Esophagus mucosa (tissue), 1 donor: ENCODE measurements at regions not wholly inside any gene's neighbourhood (a gene's known extent, or its start where the extent isn't known, plus 50 kb on each side); places are given as distances from the start of the nearest gene placed in this dataset.
"Not testable (repeated sequence)": the region's sequence is repeated elsewhere in the genome, so short reads cannot be mapped to it uniquely, and the experiment has no call there.

Experiments
- ATAC-seq: fragments of 200-7000 bp; cut with Tn5 transposase; one replicate; pipeline ENCODE4 v1.9.1; 2020
- donor health status: DM: yes; HTN: yes; CAD: no.

- ATAC-seq: no peak
Observed at GRCh38 chr5:89712134-89712700, 697.3 kb downstream of the CETN3 start.

- no peak for ATAC-seq
Observed at GRCh38 chr5:89711526-89711925, 698.0 kb downstream of the CETN3 start.

- no peak for ATAC-seq
Observed at GRCh38 chr5:89710006-89710405, 699.5 kb downstream of the CETN3 start.

- ATAC-seq: no peak
Observed at GRCh38 chr5:89707891-89708290, 701.7 kb downstream of the CETN3 start.

GRCh38 chr5:89706731-89707130 is 702.8 kb downstream of the CETN3 start:
- ATAC-seq: no peak

GRCh38 chr5:89703817-89704216 is 705.7 kb downstream of the CETN3 start:
- no peak for ATAC-seq

GRCh38 chr5:89698028-89698427 is 711.5 kb downstream of the CETN3 start:
- no peak for ATAC-seq

GRCh38 chr5:89697581-89697980 is 712.0 kb downstream of the CETN3 start:
- no peak for ATAC-seq

- ATAC-seq: no peak
Observed at GRCh38 chr5:89695371-89695770, 714.2 kb downstream of the CETN3 start.

GRCh38 chr5:89694026-89694550 is 715.5 kb downstream of the CETN3 start:
- ATAC-seq: no peak

GRCh38 chr5:89690331-89690730 is 719.2 kb downstream of the CETN3 start:
- ATAC-seq: no peak

- ATAC-seq: no peak
Observed at GRCh38 chr5:89686081-89686765, 723.3 kb downstream of the CETN3 start.

GRCh38 chr5:89676634-89677033 is 732.9 kb downstream of the CETN3 start:
- no peak for ATAC-seq

GRCh38 chr5:89673019-89673418 is 736.5 kb downstream of the CETN3 start:
- no peak for ATAC-seq

GRCh38 chr5:89668821-89669220 is 740.7 kb downstream of the CETN3 start:
- ATAC-seq: no peak

- no peak for ATAC-seq
Observed at GRCh38 chr5:89662499-89662898, 747.1 kb downstream of the CETN3 start.

GRCh38 chr5:89638871-89639270 is 755.9 kb upstream of the MEF2C start:
- ATAC-seq: no peak

GRCh38 chr5:89634176-89634575 is 751.2 kb upstream of the MEF2C start:
- not testable (repeated sequence) for ATAC-seq

- ATAC-seq: not testable (repeated sequence)
Observed at GRCh38 chr5:89630064-89630463, 747.1 kb upstream of the MEF2C start.

- ATAC-seq: no peak
Observed at GRCh38 chr5:89628876-89629635, 746.1 kb upstream of the MEF2C start.

- no peak for ATAC-seq
Observed at GRCh38 chr5:89615839-89616518, 733.0 kb upstream of the MEF2C start.

- ATAC-seq: peak; percentile 64
Observed at GRCh38 chr5:89613222-89613956, 730.4 kb upstream of the MEF2C start.
